ENCODE measurements at regions not wholly inside any gene's neighbourhood (a gene's known extent, or its start where the extent isn't known, plus 50 kb on each side); places are given as distances from the start of the nearest gene placed in this dataset.

GRCh38 chr5:167886196-167886595 lies 405.2 kb upstream of the WWC1 start:
- no peak for TF ChIP-seq MAX (CRISPR knock-in tag; IDR thresholded peaks at IDR 0.05)
- no peak for TF ChIP-seq CTCF (IDR thresholded peaks at IDR 0.05)
- no peak for TF ChIP-seq PREB (CRISPR knock-in tag; IDR thresholded peaks at IDR 0.05; ENCODE audit: borderline replicate concordance)
- TF ChIP-seq ZNF232 (CRISPR knock-in tag; IDR thresholded peaks at IDR 0.05), result no peak
- no peak for TF ChIP-seq FOXP1 (CRISPR knock-in tag; IDR thresholded peaks at IDR 0.05; ENCODE audit: borderline replicate concordance)
- TF ChIP-seq, protein P1, sequence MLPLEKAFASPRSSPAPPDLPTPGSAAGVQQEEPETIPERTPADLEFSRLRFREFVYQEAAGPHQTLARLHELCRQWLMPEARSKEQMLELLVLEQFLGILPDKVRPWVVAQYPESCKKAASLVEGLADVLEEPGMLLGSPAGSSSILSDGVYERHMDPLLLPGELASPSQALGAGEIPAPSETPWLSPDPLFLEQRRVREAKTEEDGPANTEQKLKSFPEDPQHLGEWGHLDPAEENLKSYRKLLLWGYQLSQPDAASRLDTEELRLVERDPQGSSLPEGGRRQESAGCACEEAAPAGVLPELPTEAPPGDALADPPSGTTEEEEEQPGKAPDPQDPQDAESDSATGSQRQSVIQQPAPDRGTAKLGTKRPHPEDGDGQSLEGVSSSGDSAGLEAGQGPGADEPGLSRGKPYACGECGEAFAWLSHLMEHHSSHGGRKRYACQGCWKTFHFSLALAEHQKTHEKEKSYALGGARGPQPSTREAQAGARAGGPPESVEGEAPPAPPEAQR (CRISPR knock-in tag; IDR thresholded peaks at IDR 0.05), result no peak
- TF ChIP-seq ZNF532 (CRISPR knock-in tag; IDR thresholded peaks at IDR 0.05; ENCODE audit: borderline replicate concordance), result no peak
